ENCODE measurements at regions not wholly inside any gene's neighbourhood (a gene's known extent, or its start where the extent isn't known, plus 50 kb on each side); places are given as distances from the start of the nearest gene placed in this dataset.

DNA sequence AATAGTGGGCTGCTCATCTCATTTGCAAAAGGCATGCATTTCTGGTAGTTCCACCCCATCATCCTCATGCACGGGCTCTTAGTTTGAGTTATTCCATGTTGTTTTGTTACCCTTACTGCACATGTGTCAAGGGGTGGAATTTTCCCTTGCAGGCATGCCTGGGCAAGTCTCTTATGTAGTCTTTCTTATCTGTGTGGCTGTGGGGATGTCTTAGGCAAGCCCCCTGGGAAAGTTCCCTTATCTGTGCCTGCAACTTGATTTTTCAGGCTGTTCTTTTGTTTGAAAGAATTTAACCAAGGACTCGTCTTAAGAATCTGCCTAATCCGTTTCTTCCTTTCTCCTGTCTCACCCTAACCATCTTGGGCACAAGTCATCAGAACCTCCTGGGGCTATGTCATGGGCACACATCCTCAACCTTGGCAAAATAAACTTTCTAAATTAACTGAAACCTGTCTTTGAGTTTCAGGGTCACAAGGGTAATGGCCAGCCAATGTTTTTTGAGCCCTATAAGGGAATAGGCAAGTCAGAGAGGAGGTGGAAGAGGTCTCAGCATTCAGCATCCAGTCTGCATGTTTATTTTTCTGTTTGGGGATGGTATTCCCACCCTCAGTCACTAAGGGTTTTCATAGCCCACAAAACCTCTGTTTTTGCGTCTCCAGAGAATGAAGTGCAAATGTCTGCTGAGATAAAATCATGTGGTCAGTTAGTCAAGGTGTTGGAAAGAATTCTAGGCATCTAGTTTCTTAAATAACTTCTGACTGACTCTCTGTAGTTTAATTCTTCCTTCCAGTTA lies 579.7 kb downstream of the PLA2G4A start:
- DNase-seq = no peak
- TF ChIP-seq, protein P1, sequence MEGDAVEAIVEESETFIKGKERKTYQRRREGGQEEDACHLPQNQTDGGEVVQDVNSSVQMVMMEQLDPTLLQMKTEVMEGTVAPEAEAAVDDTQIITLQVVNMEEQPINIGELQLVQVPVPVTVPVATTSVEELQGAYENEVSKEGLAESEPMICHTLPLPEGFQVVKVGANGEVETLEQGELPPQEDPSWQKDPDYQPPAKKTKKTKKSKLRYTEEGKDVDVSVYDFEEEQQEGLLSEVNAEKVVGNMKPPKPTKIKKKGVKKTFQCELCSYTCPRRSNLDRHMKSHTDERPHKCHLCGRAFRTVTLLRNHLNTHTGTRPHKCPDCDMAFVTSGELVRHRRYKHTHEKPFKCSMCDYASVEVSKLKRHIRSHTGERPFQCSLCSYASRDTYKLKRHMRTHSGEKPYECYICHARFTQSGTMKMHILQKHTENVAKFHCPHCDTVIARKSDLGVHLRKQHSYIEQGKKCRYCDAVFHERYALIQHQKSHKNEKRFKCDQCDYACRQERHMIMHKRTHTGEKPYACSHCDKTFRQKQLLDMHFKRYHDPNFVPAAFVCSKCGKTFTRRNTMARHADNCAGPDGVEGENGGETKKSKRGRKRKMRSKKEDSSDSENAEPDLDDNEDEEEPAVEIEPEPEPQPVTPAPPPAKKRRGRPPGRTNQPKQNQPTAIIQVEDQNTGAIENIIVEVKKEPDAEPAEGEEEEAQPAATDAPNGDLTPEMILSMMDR (IDR thresholded peaks at IDR 0.05) = no peak
- TF ChIP-seq POLR2A (IDR thresholded peaks at IDR 0.05) = no peak
- Histone ChIP-seq H3K27me3 (no peaks in the 10 kb centered on the region), H3K36me3 (no peaks in the 10 kb centered on the region), H3K9me3 (no peaks in the 10 kb centered on the region), H3K27ac (no peak overlapping the region), H3K4me3 (no peak overlapping the region), H3K4me1 (no peaks in the 10 kb centered on the region)
- WGBS, 2 donors = 45 to 46% methylated on average over 4 of the region's 4 CpGs
- intact Hi-C loops (cut with DNase I) = no loop called here

DNA sequence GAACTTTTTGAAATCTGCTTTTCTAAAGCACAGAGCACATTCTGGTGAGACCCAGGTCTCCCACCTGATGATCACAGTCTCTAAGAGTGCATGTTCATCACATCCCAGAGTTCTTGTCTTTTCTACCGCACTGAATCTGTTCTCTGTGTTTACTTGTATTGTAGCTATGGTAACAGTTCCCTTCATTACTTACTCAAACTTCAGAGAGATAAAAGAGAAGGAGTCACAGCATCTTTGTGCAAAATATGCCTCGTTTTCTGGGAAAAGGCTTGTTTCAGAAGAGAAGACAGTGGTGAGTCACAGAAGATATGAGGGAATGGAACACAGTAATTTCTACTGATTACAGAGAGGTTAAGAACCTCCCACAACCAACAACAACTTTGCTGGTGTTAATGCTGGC lies 580.6 kb downstream of the PLA2G4A start:
- 10 to 20% methylated on average over 2 of the region's 2 CpGs for WGBS, 2 donors
- H3K4me3 ChIP-seq = no peak overlapping the region
- no peak overlapping the region for H3K27ac ChIP-seq
- intact Hi-C loops (cut with DNase I) = no loop called here
- DNase-seq = no peak
- no peaks in the 10 kb centered on the region for H3K9me3 ChIP-seq
- no peaks in the 10 kb centered on the region for H3K27me3 ChIP-seq
- TF ChIP-seq POLR2A (IDR thresholded peaks at IDR 0.05) = no peak
- TF ChIP-seq, protein P1 (IDR thresholded peaks at IDR 0.05) = no peak
- no peaks in the 10 kb centered on the region for H3K36me3 ChIP-seq
- H3K4me1 ChIP-seq = no peaks in the 10 kb centered on the region

DNA sequence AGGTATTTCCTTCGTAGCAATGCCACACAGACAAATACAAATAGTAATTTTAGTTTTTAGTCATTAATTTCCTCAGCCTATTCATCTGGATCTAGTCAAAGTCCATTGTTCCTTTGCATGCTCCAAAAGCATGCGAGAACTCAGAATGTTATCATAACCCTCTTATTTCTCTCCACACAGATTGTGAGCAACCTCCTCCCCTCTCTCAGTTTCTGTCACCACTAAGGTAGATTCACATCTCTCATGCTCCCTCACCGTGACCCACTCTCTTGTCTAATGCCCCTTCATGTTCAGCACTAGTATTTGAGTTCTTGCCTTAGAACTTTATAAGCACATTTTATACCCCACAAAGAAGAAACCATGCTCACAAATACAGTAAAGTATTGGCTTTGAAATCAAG lies 582.4 kb downstream of the PLA2G4A start:
- no peaks in the 10 kb centered on the region for H3K27me3 ChIP-seq
- no peak overlapping the region for H3K4me3 ChIP-seq
- H3K4me1 ChIP-seq = no peaks in the 10 kb centered on the region
- H3K27ac ChIP-seq = no peak overlapping the region
- TF ChIP-seq, protein P1 (IDR thresholded peaks at IDR 0.05) = no peak
- TF ChIP-seq POLR2A (IDR thresholded peaks at IDR 0.05) = no peak
- DNase-seq = no peak
- no peaks in the 10 kb centered on the region for H3K9me3 ChIP-seq
- H3K36me3 ChIP-seq = no peaks in the 10 kb centered on the region
- intact Hi-C loops (cut with DNase I) = no loop called here
- WGBS, 2 donors = 70 to 83% methylated on average over 3 of the region's 3 CpGs

DNA sequence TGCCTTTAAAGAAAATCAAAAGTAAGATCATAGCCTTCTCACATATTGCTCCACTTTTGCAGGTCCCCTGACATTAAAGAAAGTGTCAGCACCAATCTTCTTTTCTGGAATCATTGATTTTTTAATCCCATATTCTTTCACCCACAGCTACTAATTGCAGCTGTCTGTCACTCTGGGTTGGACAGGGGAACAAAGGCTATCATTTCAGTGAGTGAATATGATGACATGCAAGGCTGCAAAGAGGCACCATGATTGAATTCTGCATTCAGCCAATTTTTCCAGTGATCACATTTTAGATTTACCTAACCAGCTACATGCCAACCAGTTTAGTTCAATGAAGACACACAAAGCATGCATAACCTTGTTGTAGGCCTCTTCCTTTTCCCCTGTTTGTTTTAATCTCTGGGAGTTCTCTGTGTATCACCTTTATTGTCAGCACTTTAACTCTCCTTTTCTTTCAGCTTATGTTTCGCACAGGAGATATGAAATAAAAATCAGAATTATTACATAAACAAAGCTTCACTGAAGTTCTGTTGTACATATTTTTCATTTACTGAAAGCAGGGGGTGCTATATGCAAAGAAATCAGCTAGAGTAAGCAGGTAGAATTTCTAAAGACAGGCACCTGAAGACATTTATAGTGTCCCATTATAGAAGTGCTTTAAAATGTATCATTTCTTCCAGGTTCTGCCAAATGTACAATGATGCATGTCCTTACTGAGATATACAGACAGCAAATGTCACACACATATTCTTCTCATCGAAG lies 584.8 kb downstream of the PLA2G4A start:
- Histone ChIP-seq H3K36me3 (no peaks in the 10 kb centered on the region), H3K27ac (no peak overlapping the region), H3K4me3 (no peak overlapping the region), H3K4me1 (no peaks in the 10 kb centered on the region), H3K27me3 (no peaks in the 10 kb centered on the region), H3K9me3 (no peaks in the 10 kb centered on the region)
- intact Hi-C loops (cut with DNase I) = no loop called here
- TF ChIP-seq, protein P1 (IDR thresholded peaks at IDR 0.05) = peak in 1 of 6 experiments; percentile 24
- TF ChIP-seq POLR2A (IDR thresholded peaks at IDR 0.05) = no peak
- WGBS, 2 donors = 69 to 75% methylated on average over 2 of the region's 2 CpGs
- DNase-seq = no peak

DNA sequence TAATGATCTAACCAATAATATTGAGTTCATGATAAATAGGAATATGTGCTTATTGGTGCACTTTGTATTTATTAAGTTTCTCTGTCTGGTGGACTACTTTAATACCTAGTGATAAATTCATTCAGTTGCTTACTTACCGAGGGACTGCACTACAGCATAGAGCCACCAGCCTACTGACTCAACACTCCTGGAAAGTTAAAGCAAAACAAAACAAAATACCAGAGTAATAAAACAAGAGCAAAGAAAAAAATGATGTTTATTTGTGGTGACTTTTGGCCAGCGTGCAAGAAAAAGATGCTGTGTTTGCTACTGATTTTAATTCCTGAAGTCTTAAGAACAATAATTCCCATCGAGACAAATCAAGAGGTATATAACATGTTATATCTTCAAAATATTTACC lies 586.3 kb downstream of the PLA2G4A start:
- Histone ChIP-seq H3K9me3 (no peaks in the 10 kb centered on the region), H3K27me3 (no peaks in the 10 kb centered on the region), H3K27ac (no peak overlapping the region), H3K4me3 (no peak overlapping the region), H3K36me3 (no peaks in the 10 kb centered on the region), H3K4me1 (no peaks in the 10 kb centered on the region)
- TF ChIP-seq, protein P1 (IDR thresholded peaks at IDR 0.05) = no peak
- TF ChIP-seq POLR2A (IDR thresholded peaks at IDR 0.05) = no peak
- DNase-seq = no peak
- 55 to 58% methylated on average over 3 of the region's 3 CpGs for WGBS, 2 donors
- intact Hi-C loops (cut with DNase I) = no loop called here

All from esophagus squamous epithelium (tissue), 5 donors.